Fibroblast of pulmonary artery (primary cell): ENCODE measurements at regions not wholly inside any gene's neighbourhood (a gene's known extent, or its start where the extent isn't known, plus 50 kb on each side); places are given as distances from the start of the nearest gene placed in this dataset.

Experiments used
- DNase-seq: peaks from one replicate; pipeline ENCODE4 v3.0.0-alpha.2; 2010; ENCODE audit warnings: low read depth
- H3K4me3 ChIP-seq: replicated peaks from 2 replicates; pipeline ENCODE4 v1.5.1; 2011; ENCODE audit warnings: low read depth, mild to moderate bottlenecking, control low read depth, low read length, moderate library complexity
- TF ChIP-seq, protein P1 (sequence below): IDR thresholded peaks from 2 replicates; pipeline ENCODE4 v1.5.1; 2011; ENCODE audit warnings: mild to moderate bottlenecking, control low read depth, low read length, inconsistent platforms; ENCODE audit errors: missing control alignments

DNA sequence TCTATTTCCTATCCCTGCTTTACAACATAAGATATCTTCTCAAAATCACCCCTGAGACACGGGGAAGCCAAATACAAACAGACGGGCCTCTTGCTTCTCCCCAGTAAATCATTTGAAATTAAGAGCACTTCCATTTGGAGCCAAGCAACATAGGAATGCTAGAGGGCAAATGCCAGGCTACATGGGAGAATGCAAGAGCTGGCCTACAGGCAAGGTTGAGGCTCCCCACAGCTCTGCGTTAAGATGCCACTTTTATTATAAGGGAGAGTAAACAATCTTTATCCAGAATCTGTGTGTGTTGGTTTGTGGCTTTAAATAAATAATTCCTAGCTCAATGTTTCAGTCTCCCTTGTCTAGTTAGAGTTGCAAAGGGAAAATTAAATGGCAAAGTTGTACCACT is 305.1 kb upstream of the KCNH8 start:
- DNase-seq = no peak
- H3K4me3 ChIP-seq = no peak overlapping the region
- TF ChIP-seq, protein P1, sequence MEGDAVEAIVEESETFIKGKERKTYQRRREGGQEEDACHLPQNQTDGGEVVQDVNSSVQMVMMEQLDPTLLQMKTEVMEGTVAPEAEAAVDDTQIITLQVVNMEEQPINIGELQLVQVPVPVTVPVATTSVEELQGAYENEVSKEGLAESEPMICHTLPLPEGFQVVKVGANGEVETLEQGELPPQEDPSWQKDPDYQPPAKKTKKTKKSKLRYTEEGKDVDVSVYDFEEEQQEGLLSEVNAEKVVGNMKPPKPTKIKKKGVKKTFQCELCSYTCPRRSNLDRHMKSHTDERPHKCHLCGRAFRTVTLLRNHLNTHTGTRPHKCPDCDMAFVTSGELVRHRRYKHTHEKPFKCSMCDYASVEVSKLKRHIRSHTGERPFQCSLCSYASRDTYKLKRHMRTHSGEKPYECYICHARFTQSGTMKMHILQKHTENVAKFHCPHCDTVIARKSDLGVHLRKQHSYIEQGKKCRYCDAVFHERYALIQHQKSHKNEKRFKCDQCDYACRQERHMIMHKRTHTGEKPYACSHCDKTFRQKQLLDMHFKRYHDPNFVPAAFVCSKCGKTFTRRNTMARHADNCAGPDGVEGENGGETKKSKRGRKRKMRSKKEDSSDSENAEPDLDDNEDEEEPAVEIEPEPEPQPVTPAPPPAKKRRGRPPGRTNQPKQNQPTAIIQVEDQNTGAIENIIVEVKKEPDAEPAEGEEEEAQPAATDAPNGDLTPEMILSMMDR = no peak

DNA sequence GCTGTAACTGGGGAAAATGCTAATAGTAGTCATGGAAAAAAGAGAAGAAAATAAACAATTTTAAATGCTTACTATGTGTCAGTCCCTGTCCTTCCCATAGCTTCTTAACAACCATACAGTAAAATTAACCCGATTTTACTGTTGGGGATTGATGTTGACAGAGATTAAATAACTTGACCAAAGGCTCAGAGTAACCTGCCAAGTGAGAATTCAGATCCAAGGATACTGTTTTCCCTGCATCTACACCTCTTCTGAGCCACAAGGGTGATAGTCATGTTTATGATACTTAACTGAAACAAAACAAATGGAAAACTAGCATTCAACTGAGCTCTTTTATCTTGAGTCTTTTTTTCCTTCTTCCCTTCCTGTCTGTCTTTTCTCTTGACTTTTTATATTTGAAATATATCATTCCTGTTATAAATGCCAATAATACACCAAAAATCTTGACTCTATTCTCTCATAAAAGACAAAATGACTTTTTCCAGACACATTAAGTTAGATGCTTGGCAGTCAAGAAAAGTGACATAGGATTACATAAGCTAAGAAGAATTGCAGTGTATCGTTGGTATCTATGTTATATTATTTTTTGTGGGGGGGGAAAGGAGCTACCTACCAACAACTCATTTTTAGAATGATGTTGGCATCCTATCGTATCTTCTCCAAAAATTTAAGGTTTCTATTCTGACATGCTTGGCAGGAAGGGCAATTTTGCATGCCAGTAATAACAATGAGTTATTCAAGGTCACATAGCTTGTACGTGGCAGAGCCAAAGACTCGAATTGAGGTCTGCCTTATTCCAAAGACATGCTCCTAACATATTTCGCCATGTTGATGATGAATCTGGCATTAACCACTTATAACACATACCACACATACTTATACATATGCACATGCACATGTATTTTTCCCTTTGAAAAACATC is 306.6 kb upstream of the KCNH8 start:
- H3K4me3 ChIP-seq = no peak overlapping the region
- peak; percentile 48 for DNase-seq
- TF ChIP-seq, protein P1 = no peak

DNA sequence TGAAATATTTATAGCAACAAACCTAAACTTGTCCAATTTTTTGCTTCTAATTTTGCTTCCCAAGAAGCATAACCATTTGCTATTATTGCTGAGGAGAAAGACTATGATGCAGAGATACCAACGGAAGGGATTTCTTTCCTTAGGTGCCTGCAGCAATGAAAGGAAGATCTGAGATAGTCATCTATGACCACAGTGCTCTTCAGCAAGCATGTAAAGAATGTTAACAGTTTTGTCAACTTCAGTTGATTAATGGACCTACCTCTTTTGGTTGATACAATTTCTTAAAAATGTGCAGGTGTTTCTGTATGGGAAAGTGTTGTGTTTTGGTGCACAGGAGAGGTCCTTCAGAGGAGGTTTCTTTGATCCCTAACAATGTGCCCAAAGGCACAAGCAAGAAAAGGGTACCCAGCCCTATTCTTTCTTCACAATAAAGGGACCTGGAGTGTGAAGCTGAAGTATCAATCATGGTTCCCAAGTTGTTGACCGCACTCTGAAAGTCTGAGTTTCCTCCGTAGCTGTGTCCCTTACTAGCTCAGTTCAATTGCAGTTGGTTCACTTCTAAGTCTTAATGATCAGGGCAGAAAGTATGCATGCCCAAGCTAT is 307.7 kb upstream of the KCNH8 start:
- TF ChIP-seq, protein P1 = no peak
- DNase-seq = no peak
- H3K4me3 ChIP-seq = no peak overlapping the region

DNA sequence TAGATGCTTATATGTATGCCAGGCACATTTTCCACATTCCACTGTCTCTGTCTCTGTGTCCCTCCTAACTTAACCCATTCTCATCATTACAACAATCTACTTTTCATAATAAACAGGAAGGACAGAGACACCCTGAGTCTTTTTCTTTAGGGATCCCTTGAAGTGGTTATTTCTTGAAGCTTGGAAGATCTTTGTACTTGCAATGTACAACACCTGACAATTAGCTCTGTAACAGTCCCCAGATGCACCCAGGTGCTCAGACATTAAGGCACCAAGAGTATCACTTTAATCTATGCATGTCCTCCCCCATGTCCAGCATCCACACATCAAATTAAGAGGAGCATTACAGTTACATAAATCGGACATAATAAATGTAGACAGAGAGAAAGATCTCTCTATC is 309.6 kb upstream of the KCNH8 start:
- no peak for DNase-seq
- no peak overlapping the region for H3K4me3 ChIP-seq
- TF ChIP-seq, protein P1 = no peak

DNA sequence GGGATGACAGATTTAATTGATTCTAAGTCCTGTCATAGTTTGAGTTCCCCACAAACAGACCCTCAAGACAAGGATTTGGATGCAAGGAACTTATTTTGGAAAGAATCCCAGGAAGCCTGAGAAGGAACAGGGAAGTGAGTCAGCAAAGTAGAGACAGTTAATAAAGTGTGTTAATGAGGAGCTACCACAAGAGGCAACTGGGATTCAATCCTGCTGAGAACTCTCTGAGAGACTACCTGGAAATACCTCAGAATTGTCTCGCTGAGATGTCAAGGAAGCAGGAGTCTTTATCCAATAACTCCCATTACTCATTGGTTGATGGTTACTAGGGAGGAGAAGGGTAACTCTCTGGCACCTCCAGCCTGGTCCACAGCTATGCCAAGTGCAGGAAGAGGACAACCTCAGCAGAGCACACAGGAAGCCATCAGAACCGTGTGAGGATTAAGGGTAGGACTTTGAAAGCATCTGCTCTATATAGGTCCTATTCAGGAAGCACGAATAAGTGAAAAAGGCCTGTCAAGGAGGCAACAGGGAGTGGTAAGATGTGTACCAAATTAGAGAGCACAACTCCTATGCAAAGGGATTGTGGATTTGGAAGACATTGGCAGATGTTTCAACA is 311.1 kb upstream of the KCNH8 start:
- no peak for DNase-seq
- TF ChIP-seq, protein P1 = no peak
- no peak overlapping the region for H3K4me3 ChIP-seq

DNA sequence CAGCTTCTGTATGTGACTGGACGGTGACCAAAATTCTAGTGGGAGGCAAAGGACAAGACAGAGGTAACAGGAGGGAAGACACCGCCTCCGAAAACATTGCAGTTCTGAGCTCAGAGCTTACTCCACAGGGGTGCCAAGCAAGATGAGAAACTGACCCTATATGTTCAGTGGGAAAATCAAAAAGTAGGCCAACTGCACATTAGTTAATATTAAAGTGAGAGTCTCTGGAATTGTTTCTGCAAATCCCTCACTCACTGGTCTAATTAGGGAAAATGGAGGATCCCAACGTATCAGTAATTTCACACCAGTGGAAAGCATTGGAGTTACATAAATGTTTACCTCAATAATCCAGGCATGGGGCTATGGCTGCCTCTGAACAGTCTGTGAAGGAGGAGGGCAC is 313.3 kb upstream of the KCNH8 start:
- H3K4me3 ChIP-seq = no peak overlapping the region
- TF ChIP-seq, protein P1 = no peak
- no peak for DNase-seq
